ENCODE measurements at regions not wholly inside any gene's neighbourhood (a gene's known extent, or its start where the extent isn't known, plus 50 kb on each side); places are given as distances from the start of the nearest gene placed in this dataset.

- no peak for DNase-seq
Observed at GRCh38 chr1:55507578-55507931, 292.4 kb upstream of the USP24 start.

- no peak for DNase-seq
Observed at GRCh38 chr1:55506740-55507577, 291.8 kb upstream of the USP24 start.

- no peak for DNase-seq
Observed at GRCh38 chr1:55505326-55505725, 290.2 kb upstream of the USP24 start.

- no peak for DNase-seq
Observed at GRCh38 chr1:55504306-55504731, 289.2 kb upstream of the USP24 start.

GRCh38 chr1:55503663-55504305 lies 288.6 kb upstream of the USP24 start:
- DNase-seq, result no peak

- DNase-seq, result no peak
Observed at GRCh38 chr1:55500601-55501000, 285.4 kb upstream of the USP24 start.

GRCh38 chr1:55490547-55490946 lies 275.4 kb upstream of the USP24 start:
- DNase-seq, result no peak

GRCh38 chr1:55484173-55484572 lies 269.0 kb upstream of the USP24 start:
- DNase-seq, result no peak

GRCh38 chr1:55483523-55483922 lies 268.4 kb upstream of the USP24 start:
- no peak for DNase-seq

GRCh38 chr1:55481634-55482033 lies 266.5 kb upstream of the USP24 start:
- DNase-seq, result no peak

GRCh38 chr1:55480029-55480795 lies 265.0 kb upstream of the USP24 start:
- DNase-seq, result no peak

- no peak for DNase-seq
Observed at GRCh38 chr1:55478742-55479141, 263.6 kb upstream of the USP24 start.

GRCh38 chr1:55477953-55478352 lies 262.8 kb upstream of the USP24 start:
- no peak for DNase-seq

GRCh38 chr1:55476445-55477015 lies 261.4 kb upstream of the USP24 start:
- DNase-seq, result no peak

- no peak for DNase-seq
Observed at GRCh38 chr1:55474168-55474786, 259.1 kb upstream of the USP24 start.

- no peak for DNase-seq
Observed at GRCh38 chr1:55473661-55474060, 258.5 kb upstream of the USP24 start.

GRCh38 chr1:55472784-55473183 lies 257.6 kb upstream of the USP24 start:
- no peak for DNase-seq

- no peak for DNase-seq
Observed at GRCh38 chr1:55472115-55472514, 257.0 kb upstream of the USP24 start.

GRCh38 chr1:55468142-55468795 lies 253.1 kb upstream of the USP24 start:
- no peak for DNase-seq

- no peak for DNase-seq
Observed at GRCh38 chr1:55466921-55467320, 251.8 kb upstream of the USP24 start.

GRCh38 chr1:55466373-55466772 lies 251.2 kb upstream of the USP24 start:
- no peak for DNase-seq

- no peak for DNase-seq
Observed at GRCh38 chr1:55464550-55464949, 249.4 kb upstream of the USP24 start.

All from activated CD4-positive, alpha-beta T cell treated with anti-CD3 and anti-CD28 coated beads, Interleukin-2, amount 50 U/mL, for 4 hours (primary cell).